SH-SY5Y (cell line): ENCODE measurements at regions not wholly inside any gene's neighbourhood (a gene's known extent, or its start where the extent isn't known, plus 50 kb on each side); places are given as distances from the start of the nearest gene placed in this dataset.

Experiments used
- GATA2 ChIP-seq: IDR thresholded peaks from 2 replicates; pipeline ENCODE4 v1.6.1; 2011; ENCODE audit warnings: mild to moderate bottlenecking, low read depth, low read length
- GATA3 ChIP-seq: IDR thresholded peaks from 2 replicates; pipeline ENCODE4 v1.6.1; 2011; ENCODE audit warnings: low read depth, mild to moderate bottlenecking, low read length, moderate library complexity

DNA sequence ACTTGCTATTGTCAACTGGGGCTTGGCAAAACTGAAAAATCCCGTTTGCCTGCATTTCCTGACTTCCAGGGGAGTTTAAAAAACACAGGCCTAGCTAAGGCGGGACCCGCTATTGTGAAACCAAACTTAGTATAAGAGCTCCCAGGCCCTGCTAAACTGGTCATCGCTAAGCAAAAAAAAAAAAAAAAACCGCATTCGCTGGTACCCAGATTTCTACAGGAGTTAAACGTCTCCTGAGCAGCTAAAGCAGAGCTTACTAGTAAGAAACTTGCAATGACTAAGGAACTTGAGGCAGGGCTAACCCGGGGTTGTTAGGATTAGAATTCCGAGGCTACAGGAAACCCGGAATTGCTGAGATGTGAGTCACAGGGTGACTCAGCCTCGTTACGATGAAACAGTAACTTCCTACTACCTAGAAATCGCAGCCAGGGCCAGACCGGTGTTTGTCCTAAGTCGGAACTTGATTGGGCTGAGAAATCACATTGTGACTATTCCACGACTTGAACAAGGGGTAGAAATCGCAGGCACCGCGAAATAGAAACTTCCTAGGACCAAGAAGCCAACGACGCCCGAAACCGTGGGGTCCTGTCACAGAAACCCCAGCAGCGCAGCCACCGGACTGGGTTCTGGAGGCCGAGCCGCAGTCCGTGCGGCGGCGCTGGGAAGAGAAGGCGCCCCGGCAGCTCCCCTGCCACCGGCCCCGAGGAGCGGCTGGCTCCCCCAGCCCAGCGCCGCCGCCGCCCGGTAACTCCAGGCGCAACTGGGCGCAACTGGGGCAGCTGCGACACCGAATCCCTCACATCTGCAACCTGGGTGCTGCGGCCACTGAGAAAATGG, 89.4 kb downstream of the ANXA2R start:
- no peak for TF ChIP-seq GATA3

DNA sequence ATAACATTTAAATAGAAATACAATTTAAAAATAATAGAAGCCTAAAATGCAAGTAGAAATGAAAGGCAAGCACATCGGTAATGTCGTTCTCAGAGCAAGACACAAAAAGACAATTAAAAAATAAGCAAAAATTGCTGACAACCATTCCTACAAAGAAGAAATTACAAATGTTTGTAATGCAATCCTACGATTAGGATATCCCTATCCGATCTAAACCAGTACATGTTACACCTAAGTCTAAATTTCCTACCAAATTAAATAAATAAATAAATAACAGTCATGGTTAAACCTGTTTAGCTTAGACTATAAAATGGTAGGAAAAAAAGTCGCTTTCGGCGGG, 90.0 kb downstream of the ANXA2R start:
- no peak for TF ChIP-seq GATA3
- TF ChIP-seq GATA2: no peak

DNA sequence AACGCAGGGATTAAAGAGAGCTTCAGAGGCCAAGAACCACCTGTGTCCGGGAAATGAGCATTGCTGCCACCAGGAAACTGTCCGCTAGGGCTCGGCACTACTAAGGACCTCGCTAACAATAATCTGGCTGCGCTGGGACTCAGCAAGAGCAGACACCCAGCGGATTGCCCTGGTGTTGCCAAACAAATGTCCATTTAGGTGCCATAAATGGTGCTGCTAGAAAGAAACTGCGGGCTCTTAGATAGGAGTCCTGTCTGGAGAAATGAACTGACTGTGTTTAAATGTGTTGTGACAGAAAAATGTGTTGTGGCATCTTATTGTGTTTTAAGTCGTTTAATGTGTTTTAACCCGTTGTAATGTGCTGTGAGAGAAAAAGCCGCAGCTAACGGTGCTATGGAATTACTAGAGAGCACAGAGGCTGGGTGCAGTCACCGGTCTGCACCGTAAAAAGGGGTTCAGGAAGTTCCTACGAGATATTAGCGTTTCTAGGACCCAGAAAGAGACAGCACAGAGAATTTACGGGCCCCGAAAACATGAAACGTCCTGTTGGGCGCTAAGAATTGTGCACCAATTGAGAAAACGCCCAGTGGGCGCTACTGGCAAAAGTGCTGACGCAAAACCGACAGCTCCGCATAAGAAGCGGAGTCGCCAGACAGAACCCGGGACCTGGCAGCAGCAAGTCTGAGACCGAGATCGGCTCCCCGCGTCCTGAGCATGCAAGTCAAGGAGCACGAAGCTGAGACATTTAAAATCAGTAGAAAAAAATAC, 90.6 kb downstream of the ANXA2R start:
- TF ChIP-seq GATA2 (no peak), GATA3 (no peak)

DNA sequence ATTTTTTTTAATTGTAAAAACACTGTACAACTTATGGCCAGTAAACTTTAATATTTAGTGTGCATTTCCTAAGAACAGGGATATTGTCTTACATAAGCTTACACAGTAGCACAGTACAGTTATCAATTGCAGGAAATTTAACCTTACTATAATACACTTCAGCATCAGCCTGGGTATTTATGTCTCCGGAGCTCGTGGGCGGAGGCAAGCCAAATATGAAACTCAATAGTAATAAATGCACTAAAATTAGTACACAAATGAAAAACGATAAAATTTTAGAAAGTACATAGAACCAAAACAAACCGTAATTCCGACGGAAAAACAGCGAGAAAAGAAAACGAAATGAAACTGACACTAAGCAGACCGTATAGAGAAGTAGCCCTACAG, 91.2 kb downstream of the ANXA2R start:
- TF ChIP-seq GATA2 (no peak), GATA3 (no peak)

DNA sequence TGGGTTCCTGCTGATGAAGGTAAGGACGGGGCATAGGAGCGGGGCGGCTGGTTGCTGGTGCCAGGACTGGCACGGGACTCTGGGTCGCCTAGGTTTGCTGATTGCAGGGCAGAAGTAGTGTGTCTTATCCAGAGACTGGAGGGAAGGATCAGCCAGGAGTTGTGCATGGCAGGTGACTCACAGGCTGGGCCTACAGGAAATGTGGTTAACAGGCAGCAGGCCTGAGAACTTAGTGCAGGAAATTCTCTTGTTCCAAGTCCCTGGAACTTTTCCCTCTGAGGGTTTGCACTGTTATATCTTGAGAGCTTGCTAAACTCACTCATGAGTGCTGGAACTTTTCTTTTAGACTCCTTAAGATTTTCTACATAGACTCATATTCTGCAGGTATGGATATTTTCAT, 95.1 kb downstream of the ANXA2R start:
- TF ChIP-seq GATA3 (no peak), GATA2 (no peak)

DNA sequence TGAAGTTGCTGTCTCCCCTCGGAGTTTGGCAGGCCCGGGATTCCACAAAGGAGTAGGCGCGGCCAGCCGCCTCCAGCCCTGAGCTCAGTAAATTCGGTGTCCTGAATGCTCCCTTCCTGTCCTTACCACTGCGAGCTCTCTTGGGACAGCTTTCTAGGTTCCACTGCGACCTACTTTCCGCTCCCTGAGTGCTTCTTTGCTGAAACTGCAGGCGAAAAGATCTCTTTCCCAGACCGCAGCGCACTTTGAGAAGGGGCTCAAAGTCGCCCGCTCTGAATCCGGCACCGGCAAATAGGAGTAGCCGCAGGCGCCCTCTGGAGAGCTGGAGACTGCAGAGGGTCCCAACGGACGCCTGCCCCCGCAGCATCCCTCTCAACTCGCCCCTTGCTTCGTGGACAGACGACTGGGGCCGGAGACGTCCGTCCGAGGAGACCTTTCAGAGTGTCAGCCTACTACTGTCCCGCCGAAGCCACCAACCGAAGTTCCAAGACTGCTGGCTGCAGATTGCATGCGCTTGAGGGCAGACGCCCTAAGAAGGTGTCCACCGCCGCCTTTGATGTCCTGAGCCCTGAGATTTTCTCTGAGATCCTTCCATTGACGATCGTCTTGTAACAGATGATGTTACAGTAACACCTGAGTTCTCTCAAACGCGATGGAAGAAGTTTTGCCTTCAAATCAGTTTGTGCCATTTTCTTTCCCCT, 96.0 kb downstream of the ANXA2R start:
- TF ChIP-seq GATA3 (no peak), GATA2 (no peak)

DNA sequence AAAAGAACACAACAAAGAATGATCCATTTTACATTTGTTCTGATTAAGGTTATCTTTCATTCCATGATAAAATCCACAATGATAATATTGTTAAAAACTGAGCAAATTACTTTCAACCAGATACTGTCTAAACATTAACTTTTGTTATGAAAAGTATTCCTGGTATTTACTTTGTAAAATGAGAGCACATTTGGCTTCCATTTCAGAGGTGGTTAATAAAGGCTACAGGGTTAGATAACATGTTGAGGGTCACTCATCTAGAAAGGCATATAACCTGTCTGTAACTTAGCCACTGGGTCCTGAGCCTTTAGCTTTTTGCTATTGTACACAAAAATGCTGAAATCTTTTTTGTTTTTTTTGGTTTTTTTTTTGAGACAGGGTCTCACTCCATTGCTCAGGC, 99.3 kb downstream of the ANXA2R start:
- no peak for TF ChIP-seq GATA3
- TF ChIP-seq GATA2: no peak

DNA sequence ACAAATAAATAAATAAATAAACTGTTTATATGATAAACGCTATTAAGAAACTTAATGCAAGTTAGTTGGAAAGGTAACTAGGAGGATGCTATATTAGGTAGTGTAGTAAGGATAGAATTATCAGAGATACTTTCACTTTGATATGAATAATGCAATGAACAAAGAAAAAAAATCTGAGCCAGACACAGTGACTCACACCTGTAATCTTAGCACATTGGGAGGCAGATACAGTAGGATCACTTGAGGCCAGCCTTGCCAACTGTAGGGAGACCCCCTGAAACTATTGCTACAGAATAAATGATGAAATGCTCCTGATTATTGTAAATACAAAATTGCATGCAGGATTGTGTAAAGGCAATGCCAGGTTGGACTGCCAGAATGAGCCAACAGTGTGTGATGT, 109.2 kb downstream of the ANXA2R start:
- TF ChIP-seq GATA2 (no peak), GATA3 (no peak)

DNA sequence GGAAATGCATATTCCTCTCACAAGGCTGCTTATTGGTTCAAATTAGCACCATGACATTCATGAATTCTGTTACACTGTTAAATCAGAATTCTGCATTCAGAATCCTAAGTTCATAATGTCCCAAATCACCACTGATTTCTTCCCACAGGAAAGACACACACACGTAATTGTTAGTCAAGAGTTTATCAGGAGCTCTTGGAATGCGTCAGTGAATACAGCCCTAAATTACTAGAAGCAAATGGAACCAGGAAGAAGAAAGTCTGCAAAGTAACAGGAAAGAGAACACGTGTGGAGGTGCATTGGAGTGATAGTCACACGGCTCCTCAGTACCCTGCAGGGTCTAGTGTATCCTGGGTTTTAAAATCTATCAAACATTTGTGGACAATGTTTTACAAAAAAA, 110.2 kb downstream of the ANXA2R start:
- TF ChIP-seq GATA2 (no peak), GATA3 (no peak)

DNA sequence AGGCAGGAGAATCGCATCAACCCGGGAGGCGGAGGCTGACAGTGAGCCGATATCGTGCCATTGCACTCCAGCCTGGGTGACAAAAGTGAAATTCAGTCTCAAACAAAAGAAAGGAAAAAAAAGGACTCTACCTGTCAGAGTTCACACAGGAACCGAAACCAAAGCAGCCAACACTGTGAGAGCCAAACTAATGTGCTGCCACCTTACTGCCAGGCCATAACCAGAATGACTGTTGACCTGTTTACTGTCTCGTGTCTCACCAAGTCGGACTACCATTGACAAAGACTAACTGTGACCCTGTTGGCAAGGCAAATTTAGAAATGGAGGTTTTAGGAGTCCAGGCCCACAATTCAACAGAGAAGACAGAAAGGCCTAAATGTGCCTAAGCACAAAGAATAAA, 112.4 kb downstream of the ANXA2R start:
- TF ChIP-seq GATA3 (no peak), GATA2 (no peak)

DNA sequence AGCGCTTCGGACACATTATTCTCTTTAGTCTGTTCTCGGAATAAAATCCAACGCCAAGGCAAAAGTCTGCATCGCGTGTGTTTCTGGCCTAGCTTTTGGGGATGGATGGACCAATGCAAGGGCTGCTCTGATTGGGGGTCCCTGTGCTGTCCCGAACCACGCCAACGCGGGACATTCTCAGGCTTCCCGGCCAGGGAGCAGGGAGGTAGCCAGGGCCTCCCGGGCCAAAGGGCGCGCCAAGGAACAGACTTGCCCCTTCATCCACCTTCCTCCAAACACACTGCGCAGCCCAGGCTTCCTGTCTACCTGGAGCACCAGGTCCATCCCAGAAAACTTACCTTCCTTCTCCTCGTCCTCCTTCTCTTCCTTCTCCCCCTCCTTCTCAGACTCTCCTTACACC, 113.0 kb upstream of the SELENOP start:
- TF ChIP-seq GATA3 (no peak), GATA2 (no peak)

DNA sequence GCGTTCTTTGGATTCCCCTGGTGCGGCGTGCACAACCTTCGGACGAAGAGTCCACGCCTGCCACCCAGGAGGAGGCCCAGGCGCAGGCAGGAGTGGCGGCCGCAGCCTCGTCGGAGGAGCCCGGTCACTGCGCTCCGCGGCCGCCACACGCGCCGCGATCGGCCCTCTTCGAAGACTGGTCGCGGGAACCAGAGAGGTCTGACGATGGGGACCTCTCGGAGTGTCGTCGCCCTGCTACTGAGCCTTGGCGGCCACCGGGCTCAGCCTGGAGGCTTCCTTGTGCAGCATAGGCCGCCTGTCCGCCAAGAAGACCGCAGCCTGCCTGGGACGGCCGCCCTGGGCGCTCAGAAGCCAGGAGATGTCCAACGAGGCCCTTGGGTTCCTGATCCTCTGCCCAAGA, 112.5 kb upstream of the SELENOP start:
- TF ChIP-seq GATA3 (no peak), GATA2 (no peak)

DNA sequence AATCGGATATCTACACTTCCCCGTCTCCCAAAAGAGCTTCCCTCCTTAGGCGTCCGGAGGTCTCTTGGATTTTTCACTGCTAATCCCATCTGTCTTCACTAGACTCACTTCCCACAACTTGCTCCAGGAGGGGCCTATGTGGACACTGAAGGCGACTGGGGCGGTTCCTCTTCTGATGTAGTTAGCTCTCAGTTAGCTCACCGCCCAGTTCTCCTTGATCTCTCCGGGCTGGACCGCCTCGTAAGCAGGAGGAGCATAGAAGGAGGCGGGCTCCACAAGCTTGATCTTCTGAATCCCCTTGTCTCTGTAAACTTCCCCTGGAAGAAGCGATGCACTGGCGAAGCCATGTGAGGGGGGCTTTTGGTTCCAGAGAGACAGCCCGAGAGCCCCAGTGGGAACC, 112.0 kb upstream of the SELENOP start:
- TF ChIP-seq GATA2 (no peak), GATA3 (no peak)

DNA sequence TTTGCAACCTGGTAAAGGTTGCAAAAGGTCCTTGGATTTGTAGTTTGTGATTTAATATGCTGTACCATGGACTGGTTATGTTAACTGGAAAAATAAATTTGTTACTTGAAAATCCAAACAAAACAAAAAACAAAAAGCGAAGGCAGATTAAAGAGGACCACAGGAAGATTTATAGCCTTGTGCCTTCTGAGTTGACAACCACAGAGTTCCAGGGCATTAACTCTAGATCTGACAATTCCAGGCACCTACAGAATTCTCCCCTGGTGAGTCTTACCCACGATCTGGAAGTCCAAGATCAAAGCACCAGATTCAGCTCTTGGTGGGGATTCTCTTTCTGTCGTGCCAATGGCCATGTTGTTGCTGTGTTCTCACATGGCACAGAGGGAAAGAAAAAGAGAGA, 107.9 kb upstream of the SELENOP start:
- TF ChIP-seq GATA3 (no peak), GATA2 (no peak)
